A673 (cell line): ENCODE measurements at regions not wholly inside any gene's neighbourhood (a gene's known extent, or its start where the extent isn't known, plus 50 kb on each side); places are given as distances from the start of the nearest gene placed in this dataset.

Experiments used
- BruUV-seq: library from RNA; stranded (reverse); fragments of 400-500 nt; replicated peaks from 2 replicates; lab custom pipeline; 2021; lab: Mats Ljungman, UMichigan
- CTCF ChIA-PET: fragments of 300-600 bp; sonication (Branson Sonifier 250); formaldehyde crosslinking; loops from one replicate; lab custom pipeline; 2022; ENCODE audit warnings: antibody characterized with exemption; lab: Charles Lee
- POLR2A ChIA-PET: fragments of 300-600 bp; sonication (Branson Sonifier 250); formaldehyde crosslinking; loops from one replicate; lab custom pipeline; 2022; ENCODE audit warnings: antibody characterized with exemption; ENCODE audit not compliant: low non-redundant PET; lab: Charles Lee
- DNase-seq: peaks from one replicate; pipeline ENCODE4 v3.0.0-alpha.2; 2015; ENCODE audit warnings: low spot score
- H3K27ac ChIP-seq: fragments of 200-600 bp; sonication (generic); 2 replicates; pipeline ENCODE4 v1.5.1; 2016; ENCODE audit warnings: mixed run types, low read depth, mild to moderate bottlenecking, mixed read lengths, antibody characterized with exemption, low read length; ENCODE audit not compliant: poor library complexity, severe bottlenecking
- H3K27me3 ChIP-seq: fragments of 200-600 bp; sonication (generic); replicated peaks from 2 replicates; pipeline ENCODE4 v1.6.1; 2017; ENCODE audit warnings: mixed run types, low read depth, mild to moderate bottlenecking, mixed read lengths, antibody characterized with exemption, low read length; ENCODE audit not compliant: insufficient read depth, poor library complexity
- H3K36me3 ChIP-seq: fragments of 200-600 bp; sonication (generic); 2 replicates; pipeline ENCODE4 v1.6.1; 2016; ENCODE audit warnings: mixed run types, mild to moderate bottlenecking, mixed read lengths, antibody characterized with exemption, low read length; ENCODE audit not compliant: insufficient read depth, poor library complexity, severe bottlenecking
- H3K4me1 ChIP-seq: fragments of 200-600 bp; sonication (generic); 2 replicates; pipeline ENCODE4 v1.6.1; 2017; ENCODE audit warnings: mixed run types, mild to moderate bottlenecking, mixed read lengths, antibody characterized with exemption, low read length; ENCODE audit not compliant: insufficient read depth, poor library complexity, severe bottlenecking
- H3K4me3 ChIP-seq: fragments of 200-600 bp; sonication (generic); 2 replicates; pipeline ENCODE4 v1.5.1; 2016; ENCODE audit warnings: low read depth, mixed run types, mild to moderate bottlenecking, mixed read lengths, low read length; ENCODE audit not compliant: poor library complexity, severe bottlenecking
- H3K9me3 ChIP-seq: fragments of 200-600 bp; sonication (generic); 2 replicates; pipeline ENCODE4 v1.6.1; 2016; ENCODE audit warnings: mixed run types, low read depth, mild to moderate bottlenecking, mixed read lengths, antibody characterized with exemption, low read length; ENCODE audit not compliant: poor library complexity, severe bottlenecking
- CTCF ChIP-seq: fragments of 300-800, 200-600 bp; sonication (generic); conservative IDR thresholded peaks from 2 replicates; pipeline ENCODE4 v1.5.1; 2017; ENCODE audit warnings: low read depth, mild to moderate bottlenecking, antibody characterized with exemption, low read length, moderate library complexity, mixed read lengths
- EZH2 ChIP-seq: fragments of 200-600 bp; sonication (generic); IDR thresholded peaks from 2 replicates; pipeline ENCODE4 v1.6.1; 2017; ENCODE audit warnings: borderline replicate concordance, low read depth, mild to moderate bottlenecking, mixed read lengths, antibody characterized with exemption, low read length; ENCODE audit not compliant: poor library complexity, severe bottlenecking
- intact Hi-C: fragments of 100-400 bp; cut with micrococcal nuclease; formaldehyde crosslinking; loops from one replicate; pipeline ENCODE4 v1.10.0; 2022; ENCODE audit not compliant: unreplicated experiment

GRCh38 chr11:130815097-130815802 lies 101.0 kb downstream of the SNX19 start:
- H3K4me3 ChIP-seq, result no peak overlapping the region
- no peaks in the 10 kb centered on the region for H3K27me3 ChIP-seq
- CTCF ChIA-PET, result no interaction called here
- H3K36me3 ChIP-seq, result no peaks in the 10 kb centered on the region
- H3K4me1 ChIP-seq, result peaks cover 23% of the 10 kb centered on the region
- no peak overlapping the region for H3K27ac ChIP-seq
- POLR2A ChIA-PET, result no interaction called here
- no peaks in the 10 kb centered on the region for H3K9me3 ChIP-seq
- intact Hi-C loops, result no loop called here
- no TSS peak for BruUV-seq
- no peak for DNase-seq
- TF ChIP-seq CTCF, result no peak
- TF ChIP-seq EZH2, result no peak

GRCh38 chr11:130815956-130816355 lies 100.3 kb downstream of the SNX19 start:
- DNase-seq, result no peak
- H3K36me3 ChIP-seq, result no peaks in the 10 kb centered on the region
- no peaks in the 10 kb centered on the region for H3K9me3 ChIP-seq
- H3K4me1 ChIP-seq, result peaks cover 26% of the 10 kb centered on the region
- intact Hi-C loops, result no loop called here
- BruUV-seq, result no TSS peak
- no peak overlapping the region for H3K27ac ChIP-seq
- ChIA-PET POLR2A (no interaction called here), CTCF (no interaction called here)
- no peaks in the 10 kb centered on the region for H3K27me3 ChIP-seq
- no peak overlapping the region for H3K4me3 ChIP-seq
- TF ChIP-seq CTCF (no peak), EZH2 (no peak)

- TF ChIP-seq EZH2 (no peak), CTCF (no peak)
Measured at GRCh38 chr11:130816546-130817329, 99.5 kb downstream of the SNX19 start.

More at GRCh38 chr11:130816546-130817329, 99.5 kb downstream of the SNX19 start:
- Histone ChIP-seq H3K36me3 (no peaks in the 10 kb centered on the region), H3K27me3 (no peaks in the 10 kb centered on the region), H3K4me1 (peaks cover 26% of the 10 kb centered on the region), H3K9me3 (no peaks in the 10 kb centered on the region), H3K4me3 (no peak overlapping the region), H3K27ac (no peak overlapping the region)
- BruUV-seq, result no TSS peak
- ChIA-PET POLR2A (no interaction called here), CTCF (no interaction called here)
- intact Hi-C loops, result no loop called here
- no peak for DNase-seq
